ENCODE measurements at regions not wholly inside any gene's neighbourhood (a gene's known extent, or its start where the extent isn't known, plus 50 kb on each side); places are given as distances from the start of the nearest gene placed in this dataset.

GRCh38 chr7:20839196-20839735 lies 52.6 kb upstream of the SP8 start:
- TF ChIP-seq CTCF (tag by site-specific recombination; IDR thresholded peaks at IDR 0.05) (no peak), ZBTB17 (tag by site-specific recombination; IDR thresholded peaks at IDR 0.05) (no peak), ZNF701 (tag by site-specific recombination; IDR thresholded peaks at IDR 0.05) (no peak), BCL11B (tag by site-specific recombination; IDR thresholded peaks at IDR 0.05; ENCODE audit: low read depth) (no peak), ZBTB1 (tag by site-specific recombination; IDR thresholded peaks at IDR 0.05) (no peak), ZNF423 (tag by site-specific recombination; IDR thresholded peaks at IDR 0.05) (no peak), ZNF792 (tag by site-specific recombination; IDR thresholded peaks at IDR 0.05) (no peak), ZNF350 (tag by site-specific recombination; IDR thresholded peaks at IDR 0.05) (no peak), MEIS1 (CRISPR knock-in tag; IDR thresholded peaks at IDR 0.05; ENCODE audit: borderline replicate concordance) (no peak), ZNF148 (tag by site-specific recombination; IDR thresholded peaks at IDR 0.05; ENCODE audit: borderline replicate concordance) (no peak), SP2 (tag by site-specific recombination; IDR thresholded peaks at IDR 0.05) (no peak), SETDB1 (IDR thresholded peaks at IDR 0.05; ENCODE audit: insufficient read length, low read length) (no peak)

Data from HEK293 (cell line).